MM.1S (cell line): ENCODE measurements at regions not wholly inside any gene's neighbourhood (a gene's known extent, or its start where the extent isn't known, plus 50 kb on each side); places are given as distances from the start of the nearest gene placed in this dataset.

Experiments used
- DNase-seq: peaks from one replicate; pipeline ENCODE4 v3.0.0-alpha.2; 2015
- H2AFZ ChIP-seq: fragments of 300-600 bp; sonication (generic); 2 replicates; pipeline ENCODE4 v1.6.0; 2016; ENCODE audit warnings: antibody characterized with exemption, low read length
- H3F3A ChIP-seq: fragments of 300-600 bp; sonication (generic); 2 replicates; pipeline ENCODE4 v1.6.1; 2016; ENCODE audit warnings: mild to moderate bottlenecking, antibody characterized with exemption, low read length, moderate library complexity, mixed read lengths; ENCODE audit not compliant: insufficient read depth
- H3K27ac ChIP-seq: fragments of 300-600 bp; sonication (generic); 2 replicates; pipeline ENCODE4 v1.5.1; 2016; ENCODE audit warnings: mild to moderate bottlenecking, low read length
- H3K27me3 ChIP-seq: fragments of 300-600 bp; sonication (generic); replicated peaks from 2 replicates; pipeline ENCODE4 v1.6.0; 2016; ENCODE audit warnings: low read length; ENCODE audit not compliant: insufficient read depth
- H3K36me3 ChIP-seq: fragments of 300-600 bp; sonication (generic); replicated peaks from 2 replicates; pipeline ENCODE4 v1.6.1; 2016; ENCODE audit warnings: mild to moderate bottlenecking, low read length, mixed read lengths; ENCODE audit not compliant: insufficient read depth
- H3K4me1 ChIP-seq: fragments of 300-600 bp; sonication (generic); 2 replicates; pipeline ENCODE4 v1.6.1; 2016; ENCODE audit warnings: low read length, mixed read lengths
- H3K4me2 ChIP-seq: fragments of 300-600 bp; sonication (generic); 2 replicates; pipeline ENCODE4 v1.6.0; 2016; ENCODE audit warnings: low read depth, low read length
- H3K4me3 ChIP-seq: fragments of 300-600 bp; sonication (generic); 2 replicates; pipeline ENCODE4 v1.5.1; 2016; ENCODE audit warnings: low read length, mixed read lengths
- H3K79me2 ChIP-seq: fragments of 300-600 bp; sonication (generic); 2 replicates; pipeline ENCODE4 v1.6.1; 2016; ENCODE audit warnings: mixed run types, low read length, mixed read lengths
- H3K9ac ChIP-seq: fragments of 300-600 bp; sonication (generic); 2 replicates; pipeline ENCODE4 v1.6.1; 2016; ENCODE audit warnings: low read length, mixed read lengths
- H3K9me2 ChIP-seq: fragments of 300-600 bp; sonication (generic); replicated peaks from 2 replicates; pipeline ENCODE4 v1.6.1; 2016; ENCODE audit warnings: mild to moderate bottlenecking, low read length, mixed read lengths; ENCODE audit not compliant: insufficient read depth
- H3K9me3 ChIP-seq: fragments of 300-600 bp; sonication (generic); replicated peaks from 2 replicates; pipeline ENCODE4 v1.6.1; 2016; ENCODE audit warnings: mild to moderate bottlenecking, low read length, mixed read lengths; ENCODE audit not compliant: insufficient read depth
- H4K20me1 ChIP-seq: fragments of 300-600 bp; sonication (generic); 2 replicates; pipeline ENCODE4 v1.6.1; 2016; ENCODE audit warnings: mild to moderate bottlenecking, low read length, moderate library complexity, mixed read lengths; ENCODE audit not compliant: insufficient read depth
- EZH2 ChIP-seq: fragments of 300-600 bp; sonication (generic); optimal IDR thresholded peaks from 2 replicates; pipeline ENCODE3; 2017; ENCODE audit warnings: low read depth, mild to moderate bottlenecking, antibody characterized with exemption, low read length, mixed read lengths
- EZH2phosphoT487 ChIP-seq: fragments of 300-600 bp; sonication (generic); IDR thresholded peaks from 2 replicates; pipeline ENCODE4 v1.6.1; 2018; ENCODE audit warnings: antibody characterized with exemption, low read length
- TF ChIP-seq, protein P1 (sequence below): fragments of 300-600 bp; sonication (generic); IDR thresholded peaks from 2 replicates; pipeline ENCODE4 v1.5.1; 2016; ENCODE audit warnings: antibody characterized with exemption, low read length, mixed read lengths

DNA sequence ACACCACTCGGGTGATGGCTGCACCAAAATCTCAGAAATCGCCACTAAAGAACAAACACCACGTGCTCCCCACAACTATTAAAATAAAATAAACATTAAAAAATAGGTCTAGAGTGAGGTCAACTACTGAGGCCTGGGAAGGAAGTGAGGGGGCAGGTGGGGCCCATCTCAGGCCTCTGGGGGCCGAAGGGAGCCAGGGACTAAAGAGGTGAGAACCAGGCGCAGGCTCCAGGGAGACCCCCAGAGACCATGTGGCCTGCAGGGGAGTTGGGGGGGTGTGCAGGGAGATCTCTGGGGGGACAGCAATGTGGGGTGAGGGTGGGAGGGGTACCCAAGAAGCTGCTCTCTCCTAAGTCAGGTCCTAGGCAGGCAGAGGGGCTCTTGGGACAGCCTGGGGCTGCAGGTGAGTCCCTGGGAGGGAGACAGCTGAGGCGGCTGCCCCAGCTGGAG is 111.3 kb upstream of the SMURF2 start:
- Histone ChIP-seq H3K27ac (no peak overlapping the region), H3K4me2 (peak overlapping the region; percentile 78), H3F3A (peaks cover 10% of the 10 kb centered on the region; the same call in 1 of the 2 replicates), H3K9me3 (no peaks in the 10 kb centered on the region), H2AFZ (peak overlapping the region; percentile 71; the same call in 1 of the 2 replicates), H3K4me3 (peak overlapping the region; percentile 58), H3K36me3 (no peaks in the 10 kb centered on the region), H3K4me1 (peaks cover 11% of the 10 kb centered on the region; the same call in 1 of the 2 replicates), H3K27me3 (peaks cover 6% of the 10 kb centered on the region), H3K9ac (peak overlapping the region; percentile 47; the same call in 1 of the 2 replicates), H3K79me2 (no peaks in the 10 kb centered on the region), H3K9me2 (no peaks in the 10 kb centered on the region), H4K20me1 (no peaks in the 10 kb centered on the region)
- no peak for DNase-seq
- TF ChIP-seq, protein P1, sequence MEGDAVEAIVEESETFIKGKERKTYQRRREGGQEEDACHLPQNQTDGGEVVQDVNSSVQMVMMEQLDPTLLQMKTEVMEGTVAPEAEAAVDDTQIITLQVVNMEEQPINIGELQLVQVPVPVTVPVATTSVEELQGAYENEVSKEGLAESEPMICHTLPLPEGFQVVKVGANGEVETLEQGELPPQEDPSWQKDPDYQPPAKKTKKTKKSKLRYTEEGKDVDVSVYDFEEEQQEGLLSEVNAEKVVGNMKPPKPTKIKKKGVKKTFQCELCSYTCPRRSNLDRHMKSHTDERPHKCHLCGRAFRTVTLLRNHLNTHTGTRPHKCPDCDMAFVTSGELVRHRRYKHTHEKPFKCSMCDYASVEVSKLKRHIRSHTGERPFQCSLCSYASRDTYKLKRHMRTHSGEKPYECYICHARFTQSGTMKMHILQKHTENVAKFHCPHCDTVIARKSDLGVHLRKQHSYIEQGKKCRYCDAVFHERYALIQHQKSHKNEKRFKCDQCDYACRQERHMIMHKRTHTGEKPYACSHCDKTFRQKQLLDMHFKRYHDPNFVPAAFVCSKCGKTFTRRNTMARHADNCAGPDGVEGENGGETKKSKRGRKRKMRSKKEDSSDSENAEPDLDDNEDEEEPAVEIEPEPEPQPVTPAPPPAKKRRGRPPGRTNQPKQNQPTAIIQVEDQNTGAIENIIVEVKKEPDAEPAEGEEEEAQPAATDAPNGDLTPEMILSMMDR: no peak

GRCh38 chr17:64772845-64773299 is 110.8 kb upstream of the SMURF2 start:
- H3K27ac ChIP-seq: no peak overlapping the region
- H4K20me1 ChIP-seq: no peaks in the 10 kb centered on the region
- H3K9me2 ChIP-seq: no peaks in the 10 kb centered on the region
- H3K27me3 ChIP-seq: peaks cover 2% of the 10 kb centered on the region
- H2AFZ ChIP-seq: no peak overlapping the region
- H3K79me2 ChIP-seq: no peaks in the 10 kb centered on the region
- DNase-seq: no peak
- no peak overlapping the region for H3K9ac ChIP-seq
- H3K9me3 ChIP-seq: no peaks in the 10 kb centered on the region
- no peaks in the 10 kb centered on the region for H3K36me3 ChIP-seq
- peaks cover 8% of the 10 kb centered on the region; the same call in 1 of the 2 replicates for H3F3A ChIP-seq
- TF ChIP-seq, protein P1: no peak
- TF ChIP-seq EZH2phosphoT487 (no peak), EZH2 (no peak)
- peaks cover 7% of the 10 kb centered on the region; the same call in 1 of the 2 replicates for H3K4me1 ChIP-seq
- no peak overlapping the region for H3K4me3 ChIP-seq
- no peak overlapping the region for H3K4me2 ChIP-seq

DNA sequence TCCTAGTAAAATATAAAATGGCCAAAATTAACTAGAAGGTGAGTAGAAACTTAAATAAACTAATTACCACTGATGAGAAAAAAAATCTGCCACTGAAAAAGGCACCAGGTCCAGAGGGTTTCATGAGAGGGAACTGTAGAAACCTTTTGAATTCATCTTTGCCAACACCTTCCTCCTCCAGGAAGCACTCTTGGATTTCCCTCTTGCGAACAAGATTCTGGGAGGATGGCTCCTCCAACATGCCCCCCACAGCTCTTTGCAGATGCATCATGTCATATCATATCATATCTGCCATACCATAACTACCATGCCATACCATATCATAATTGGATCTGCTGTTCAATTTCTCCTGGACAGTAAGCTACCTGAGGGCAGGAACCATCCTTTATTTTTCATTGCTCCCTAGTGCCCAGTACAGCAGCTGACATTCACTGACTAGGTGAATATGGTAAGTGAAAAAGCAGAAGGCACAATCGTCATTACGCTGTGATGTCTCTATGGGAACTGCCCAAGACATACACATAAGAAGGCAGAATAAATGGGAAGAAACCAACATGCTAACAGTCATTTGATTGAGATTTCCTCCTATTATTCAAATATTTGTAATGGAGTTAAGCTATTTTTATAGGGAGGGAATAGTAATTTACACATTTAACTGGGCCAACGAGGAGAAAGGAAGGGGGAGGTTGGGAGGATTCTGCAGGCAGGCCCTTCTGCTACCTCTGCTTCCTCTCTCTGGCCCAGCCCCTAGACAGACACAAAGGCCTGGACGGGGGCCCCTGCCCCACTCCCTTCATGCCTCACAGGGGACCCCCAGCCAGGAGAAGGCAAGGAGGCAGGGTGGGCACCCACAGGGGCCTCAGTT is 110.1 kb upstream of the SMURF2 start:
- Histone ChIP-seq H3K36me3 (no peaks in the 10 kb centered on the region), H3K4me2 (no peak overlapping the region), H2AFZ (no peak overlapping the region), H3K27me3 (no peaks in the 10 kb centered on the region), H3K4me3 (no peak overlapping the region), H3K9ac (no peak overlapping the region), H3F3A (peaks cover 1% of the 10 kb centered on the region; the same call in 1 of the 2 replicates), H3K79me2 (no peaks in the 10 kb centered on the region), H3K9me3 (no peaks in the 10 kb centered on the region), H4K20me1 (no peaks in the 10 kb centered on the region), H3K27ac (no peak overlapping the region), H3K4me1 (peaks cover 5% of the 10 kb centered on the region; the same call in 1 of the 2 replicates), H3K9me2 (no peaks in the 10 kb centered on the region)
- DNase-seq: no peak
- TF ChIP-seq EZH2phosphoT487: no peak
- TF ChIP-seq, protein P1: no peak
- no peak for TF ChIP-seq EZH2
